ACHN (cell line): ENCODE measurements at regions not wholly inside any gene's neighbourhood (a gene's known extent, or its start where the extent isn't known, plus 50 kb on each side); places are given as distances from the start of the nearest gene placed in this dataset.
"Not testable (repeated sequence)": the region's sequence is repeated elsewhere in the genome, so short reads cannot be mapped to it uniquely, and the experiment has no call there.

ENCODE experiments used
- DNase-seq: peaks from one replicate; pipeline ENCODE4 v3.0.0-alpha.2; 2015
- in situ Hi-C: cut with HindIII; loops from 2 replicates; pipeline ENCODE4 v1.10.0; 2017; ENCODE audit warnings: low sequenced_read_pairs, low pct_ligation_motif_present, low pct_unique_long_range_greater_than_20kb

- no peak for DNase-seq
- in situ Hi-C loops = no loop called here
These were observed 176.1 kb downstream of the ID4 start for GRCh38 chr6:20013066-20013861.

GRCh38 chr6:20014508-20014907 lies 177.3 kb downstream of the ID4 start:
- in situ Hi-C loops = no loop called here
- DNase-seq = no peak

- in situ Hi-C loops = no loop called here
- DNase-seq = no peak
These were observed 183.4 kb downstream of the ID4 start for GRCh38 chr6:20020526-20020925.

- no peak for DNase-seq
- in situ Hi-C loops = no loop called here
These were observed 184.6 kb downstream of the ID4 start for GRCh38 chr6:20021795-20022194.

- in situ Hi-C loops, DNase-seq: not testable (repeated sequence)
These were observed 186.6 kb downstream of the ID4 start for GRCh38 chr6:20023549-20024315.

- in situ Hi-C loops = no loop called here
These were observed 187.1 kb downstream of the ID4 start for GRCh38 chr6:20024316-20024673.

GRCh38 chr6:20024978-20025377 lies 187.3 kb downstream of the MBOAT1 start:
- in situ Hi-C loops = no loop called here
- no peak for DNase-seq

More at GRCh38 chr6:20024316-20024673, 187.1 kb downstream of the ID4 start:
- no peak for DNase-seq

- DNase-seq = no peak
- in situ Hi-C loops = no loop called here
These were observed 186.6 kb downstream of the MBOAT1 start for GRCh38 chr6:20025681-20026080.

- in situ Hi-C loops = no loop called here
- DNase-seq = no peak
These were observed 184.1 kb downstream of the MBOAT1 start for GRCh38 chr6:20028143-20028542.

GRCh38 chr6:20028562-20028961 lies 183.7 kb downstream of the MBOAT1 start:
- in situ Hi-C loops = no loop called here
- no peak for DNase-seq

- in situ Hi-C loops = no loop called here
- DNase-seq = no peak
These were observed 182.3 kb downstream of the MBOAT1 start for GRCh38 chr6:20029979-20030378.

- in situ Hi-C loops = no loop called here
- DNase-seq = no peak
These were observed 180.9 kb downstream of the MBOAT1 start for GRCh38 chr6:20031342-20031741.

- DNase-seq = no peak
- in situ Hi-C loops = no loop called here
These were observed 178.4 kb downstream of the MBOAT1 start for GRCh38 chr6:20033697-20034407.

GRCh38 chr6:20034408-20034769 lies 177.9 kb downstream of the MBOAT1 start:
- DNase-seq = no peak

GRCh38 chr6:20036141-20036677 lies 176.1 kb downstream of the MBOAT1 start:
- in situ Hi-C loops = no loop called here
- no peak for DNase-seq

More at GRCh38 chr6:20034408-20034769, 177.9 kb downstream of the MBOAT1 start:
- in situ Hi-C loops = no loop called here

- in situ Hi-C loops = no loop called here
- no peak for DNase-seq
These were observed 173.7 kb downstream of the MBOAT1 start for GRCh38 chr6:20038410-20039204.

- in situ Hi-C loops = no loop called here
These were observed 167.4 kb downstream of the MBOAT1 start for GRCh38 chr6:20044883-20045282.

More at GRCh38 chr6:20044883-20045282, 167.4 kb downstream of the MBOAT1 start:
- DNase-seq = no peak
